Spinal cord (tissue), 9 donors: ENCODE measurements at regions not wholly inside any gene's neighbourhood (a gene's known extent, or its start where the extent isn't known, plus 50 kb on each side); places are given as distances from the start of the nearest gene placed in this dataset.

Experiments
- DNase-seq, 6 donors: peaks; one replicate each; pipeline versions ENCODE4 v3.0.0 to v3.0.0-alpha.2; 2013 to 2015; ENCODE audit warnings: low spot score in 6 of 6, low read depth in 4 of 6
- H3K27ac ChIP-seq: one replicate; pipeline ENCODE4 v1.5.1; 2013; ENCODE audit warnings: low read depth, low read length, control low read depth
- H3K27me3 ChIP-seq: one replicate; pipeline ENCODE4 v1.6.1; 2013; ENCODE audit warnings: low read length; ENCODE audit not compliant: control insufficient read depth, insufficient read depth
- H3K36me3 ChIP-seq: one replicate; pipeline ENCODE4 v1.6.1; 2013; ENCODE audit warnings: low read length; ENCODE audit not compliant: control insufficient read depth, insufficient read depth
- H3K4me1 ChIP-seq: one replicate; pipeline ENCODE4 v1.6.1; 2013; ENCODE audit warnings: low read length; ENCODE audit not compliant: control insufficient read depth, insufficient read depth
- H3K4me3 ChIP-seq: one replicate; pipeline ENCODE4 v1.5.1; 2013; ENCODE audit warnings: low read depth, low read length, control low read depth
- H3K9me3 ChIP-seq: one replicate; pipeline ENCODE4 v1.6.1; 2013; ENCODE audit warnings: low read length; ENCODE audit not compliant: control insufficient read depth, insufficient read depth
- WGBS: methylation state at CpG from one replicate; pipeline ENCODE4 v1.1.5; 2013; ENCODE audit warnings: missing lambda C conversion rate; ENCODE audit not compliant: insufficient coverage; 5-methylcytosine and 5-hydroxymethylcytosine counted together
- donor health status: healthy.

- Histone ChIP-seq H3K27ac (no peak overlapping the region), H3K4me1 (peaks cover 45% of the 10 kb centered on the region), H3K27me3 (peaks cover 4% of the 10 kb centered on the region), H3K9me3 (no peaks in the 10 kb centered on the region), H3K36me3 (no peaks in the 10 kb centered on the region), H3K4me3 (no peak overlapping the region)
- DNase-seq: no peak
- WGBS: 61% methylated on average over 6 of the region's 6 CpGs
Measured at GRCh38 chr2:120899771-120900170, 164.1 kb downstream of the GLI2 start.

- H3K27me3 ChIP-seq: peaks cover 4% of the 10 kb centered on the region
- H3K36me3 ChIP-seq: peaks cover 6% of the 10 kb centered on the region
- DNase-seq: peak in 1 of 6 donors; percentile 63
- 48% methylated on average over 7 of the region's 7 CpGs for WGBS
- H3K4me1 ChIP-seq: peaks cover 48% of the 10 kb centered on the region
- no peak overlapping the region for H3K4me3 ChIP-seq
- no peaks in the 10 kb centered on the region for H3K9me3 ChIP-seq
- H3K27ac ChIP-seq: no peak overlapping the region
Measured at GRCh38 chr2:120901201-120901600, 165.5 kb downstream of the GLI2 start.

- 100% methylated on average over 2 of the region's 2 CpGs for WGBS
- H3K4me1 ChIP-seq: peaks cover 51% of the 10 kb centered on the region
- DNase-seq: no peak
Measured at GRCh38 chr2:120902592-120902991, 166.9 kb downstream of the GLI2 start.

GRCh38 chr2:120904379-120904778 lies 168.7 kb downstream of the GLI2 start:
- Histone ChIP-seq H3K27ac (peak overlapping the region; percentile 50), H3K4me3 (no peak overlapping the region), H3K27me3 (peaks cover 4% of the 10 kb centered on the region), H3K4me1 (peaks cover 44% of the 10 kb centered on the region), H3K9me3 (no peaks in the 10 kb centered on the region), H3K36me3 (peaks cover 6% of the 10 kb centered on the region)
- WGBS: 66% methylated on average over 8 of the region's 8 CpGs
- no peak for DNase-seq

More at GRCh38 chr2:120902592-120902991, 166.9 kb downstream of the GLI2 start:
- Histone ChIP-seq H3K27me3 (peaks cover 4% of the 10 kb centered on the region), H3K4me3 (no peak overlapping the region), H3K36me3 (peaks cover 6% of the 10 kb centered on the region), H3K27ac (no peak overlapping the region), H3K9me3 (no peaks in the 10 kb centered on the region)

- H3K36me3 ChIP-seq: peaks cover 6% of the 10 kb centered on the region
- H3K27ac ChIP-seq: peak overlapping the region; percentile 50
- H3K4me1 ChIP-seq: peaks cover 41% of the 10 kb centered on the region
- peaks cover 4% of the 10 kb centered on the region for H3K27me3 ChIP-seq
- DNase-seq: peak in 2 of 6 donors; percentile 38 to 64
- no peak overlapping the region for H3K4me3 ChIP-seq
- 43% methylated on average over 2 of the region's 5 CpGs for WGBS
- no peaks in the 10 kb centered on the region for H3K9me3 ChIP-seq
Measured at GRCh38 chr2:120904830-120905234, 169.2 kb downstream of the GLI2 start.

GRCh38 chr2:120905298-120905697 lies 169.6 kb downstream of the GLI2 start:
- Histone ChIP-seq H3K27me3 (peaks cover under 1% of the 10 kb centered on the region), H3K4me1 (peaks cover 44% of the 10 kb centered on the region), H3K9me3 (no peaks in the 10 kb centered on the region), H3K4me3 (no peak overlapping the region), H3K36me3 (peaks cover 6% of the 10 kb centered on the region), H3K27ac (peak overlapping the region; percentile 50)
- no peak for DNase-seq
- WGBS: 66% methylated on average over 5 of the region's 5 CpGs

GRCh38 chr2:120905824-120906571 lies 170.3 kb downstream of the GLI2 start:
- peaks cover 51% of the 10 kb centered on the region for H3K4me1 ChIP-seq
- WGBS: 91% methylated on average over 16 of the region's 19 CpGs
- H3K36me3 ChIP-seq: peaks cover 6% of the 10 kb centered on the region
- H3K4me3 ChIP-seq: no peak overlapping the region
- DNase-seq: no peak
- H3K27ac ChIP-seq: no peak overlapping the region
- H3K9me3 ChIP-seq: no peaks in the 10 kb centered on the region
- H3K27me3 ChIP-seq: no peaks in the 10 kb centered on the region

GRCh38 chr2:120906914-120907313 lies 171.2 kb downstream of the GLI2 start:
- no peak for DNase-seq
- Histone ChIP-seq H3K27ac (no peak overlapping the region), H3K4me1 (peaks cover 56% of the 10 kb centered on the region), H3K36me3 (peaks cover 6% of the 10 kb centered on the region), H3K4me3 (no peak overlapping the region), H3K9me3 (no peaks in the 10 kb centered on the region), H3K27me3 (no peaks in the 10 kb centered on the region)
- 96% methylated on average over 6 of the region's 6 CpGs for WGBS

- no peak overlapping the region for H3K4me3 ChIP-seq
- no peak overlapping the region for H3K27ac ChIP-seq
- H3K9me3 ChIP-seq: no peaks in the 10 kb centered on the region
- peaks cover 65% of the 10 kb centered on the region for H3K4me1 ChIP-seq
- no peak for DNase-seq
- H3K27me3 ChIP-seq: peaks cover 2% of the 10 kb centered on the region
- H3K36me3 ChIP-seq: peaks cover 6% of the 10 kb centered on the region
- 100% methylated on average over 2 of the region's 4 CpGs for WGBS
Measured at GRCh38 chr2:120907822-120908221, 172.2 kb downstream of the GLI2 start.

- peaks cover 2% of the 10 kb centered on the region for H3K27me3 ChIP-seq
- no peak overlapping the region for H3K27ac ChIP-seq
- WGBS: 84% methylated on average over 4 of the region's 5 CpGs
- peaks cover 6% of the 10 kb centered on the region for H3K36me3 ChIP-seq
- no peak overlapping the region for H3K4me3 ChIP-seq
- DNase-seq: no peak
- H3K9me3 ChIP-seq: no peaks in the 10 kb centered on the region
- H3K4me1 ChIP-seq: peaks cover 62% of the 10 kb centered on the region
Measured at GRCh38 chr2:120908314-120908975, 172.8 kb downstream of the GLI2 start.
